ENCODE measurements at regions not wholly inside any gene's neighbourhood (a gene's known extent, or its start where the extent isn't known, plus 50 kb on each side); places are given as distances from the start of the nearest gene placed in this dataset.
A peak's percentile ranks its signal among the peaks of the same experiment; 100 is the strongest.

DNA sequence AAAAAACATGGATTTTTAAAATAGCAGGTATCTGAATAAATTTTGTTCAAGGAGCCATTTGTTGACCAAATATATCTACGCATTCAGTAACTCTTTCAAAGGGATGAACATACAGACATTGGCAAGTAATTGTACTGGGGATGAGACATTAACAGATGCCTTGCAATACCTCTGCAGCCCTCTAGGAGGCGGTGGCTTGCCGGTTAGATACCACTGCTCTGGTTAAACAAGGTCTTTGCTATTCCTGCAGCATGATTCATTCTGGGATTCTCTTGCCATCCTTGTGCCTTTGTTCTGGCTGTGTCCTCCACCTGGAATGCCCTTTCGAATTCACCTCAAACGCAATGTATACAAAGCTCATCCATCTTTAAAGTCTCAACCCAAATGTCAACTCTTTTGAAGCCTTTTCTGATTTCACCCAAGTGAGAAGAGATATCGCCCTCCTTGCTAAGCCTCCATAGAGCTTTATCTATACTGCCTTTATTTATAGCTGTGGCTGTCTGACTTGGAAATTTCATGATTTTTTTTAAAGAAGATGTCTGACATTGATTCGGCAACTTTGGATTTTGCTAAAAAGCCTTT is 131.0 kb upstream of the SRRM4 start:
- no peak overlapping the region for H3K4me3 ChIP-seq
- DNase-seq (no peak), ATAC-seq (ENCODE audit: low FRiP score in 2 of 2) (no peak)
- 37 to 42% methylated on average over 7 of the region's 7 CpGs for WGBS, 2 donors
- H3K27me3 ChIP-seq: no peaks in the 10 kb centered on the region
- H3K9me3 ChIP-seq: no peaks in the 10 kb centered on the region
- H3K4me1 ChIP-seq: no peaks in the 10 kb centered on the region
- no peaks in the 10 kb centered on the region for H3K36me3 ChIP-seq
- no peak overlapping the region for H3K27ac ChIP-seq
- TF ChIP-seq, protein P1, sequence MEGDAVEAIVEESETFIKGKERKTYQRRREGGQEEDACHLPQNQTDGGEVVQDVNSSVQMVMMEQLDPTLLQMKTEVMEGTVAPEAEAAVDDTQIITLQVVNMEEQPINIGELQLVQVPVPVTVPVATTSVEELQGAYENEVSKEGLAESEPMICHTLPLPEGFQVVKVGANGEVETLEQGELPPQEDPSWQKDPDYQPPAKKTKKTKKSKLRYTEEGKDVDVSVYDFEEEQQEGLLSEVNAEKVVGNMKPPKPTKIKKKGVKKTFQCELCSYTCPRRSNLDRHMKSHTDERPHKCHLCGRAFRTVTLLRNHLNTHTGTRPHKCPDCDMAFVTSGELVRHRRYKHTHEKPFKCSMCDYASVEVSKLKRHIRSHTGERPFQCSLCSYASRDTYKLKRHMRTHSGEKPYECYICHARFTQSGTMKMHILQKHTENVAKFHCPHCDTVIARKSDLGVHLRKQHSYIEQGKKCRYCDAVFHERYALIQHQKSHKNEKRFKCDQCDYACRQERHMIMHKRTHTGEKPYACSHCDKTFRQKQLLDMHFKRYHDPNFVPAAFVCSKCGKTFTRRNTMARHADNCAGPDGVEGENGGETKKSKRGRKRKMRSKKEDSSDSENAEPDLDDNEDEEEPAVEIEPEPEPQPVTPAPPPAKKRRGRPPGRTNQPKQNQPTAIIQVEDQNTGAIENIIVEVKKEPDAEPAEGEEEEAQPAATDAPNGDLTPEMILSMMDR (IDR thresholded peaks at IDR 0.05): peak in 3 of 6 experiments; percentile 29 to 33 (median 33)
- no peak for TF ChIP-seq POLR2AphosphoS5 (IDR thresholded peaks at IDR 0.05)

DNA sequence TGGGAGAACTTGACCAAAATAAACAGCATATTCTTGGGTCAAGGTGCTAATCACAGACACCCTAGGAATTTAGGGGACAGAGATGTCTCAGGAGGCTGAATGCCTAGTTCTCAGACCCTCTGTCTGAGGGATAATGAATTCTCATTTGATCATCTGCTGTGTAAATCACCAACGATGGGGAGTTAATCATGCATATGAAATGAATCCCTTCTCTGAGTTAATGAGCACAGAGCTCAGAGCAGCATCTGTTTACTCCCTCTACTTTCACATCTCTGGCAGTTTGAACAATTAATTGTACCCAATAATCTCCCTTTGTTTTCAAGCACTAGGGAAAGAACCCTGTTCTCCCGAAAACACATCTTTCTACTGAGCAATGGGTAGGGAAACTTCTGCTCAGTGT is 129.4 kb upstream of the SRRM4 start:
- Histone ChIP-seq H3K36me3 (no peaks in the 10 kb centered on the region), H3K9me3 (no peaks in the 10 kb centered on the region), H3K4me3 (no peak overlapping the region), H3K27ac (no peak overlapping the region), H3K4me1 (no peaks in the 10 kb centered on the region), H3K27me3 (no peaks in the 10 kb centered on the region)
- no peak for DNase-seq
- WGBS, 2 donors: 62 to 73% methylated on average over 2 of the region's 2 CpGs
- ATAC-seq (ENCODE audit: low FRiP score in 2 of 2): no peak
- TF ChIP-seq POLR2A (IDR thresholded peaks at IDR 0.05) (no peak), EP300 (IDR thresholded peaks at IDR 0.05) (no peak), POLR2AphosphoS5 (IDR thresholded peaks at IDR 0.05) (no peak)
- TF ChIP-seq, protein P1 (IDR thresholded peaks at IDR 0.05): no peak

DNA sequence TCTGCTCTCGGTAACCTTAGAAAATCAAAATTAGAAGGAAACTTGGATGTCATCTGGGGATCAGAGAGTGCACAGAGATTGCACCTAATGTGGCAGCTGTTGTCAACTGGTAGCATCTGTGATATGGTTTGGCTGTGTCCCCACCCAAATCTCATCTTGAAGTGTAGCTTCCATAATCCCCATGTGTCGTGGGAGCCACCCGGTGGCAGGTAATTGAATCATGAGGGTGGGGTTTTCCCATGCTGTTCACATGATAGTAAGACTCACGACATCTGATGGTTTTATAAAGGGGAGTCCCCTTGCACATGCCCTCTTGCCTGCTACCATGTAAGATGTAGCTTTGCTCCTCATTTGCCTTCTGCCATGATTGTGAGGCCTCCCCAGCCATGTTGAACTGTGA is 127.7 kb upstream of the SRRM4 start:
- no peak for DNase-seq
- H3K27me3 ChIP-seq: no peaks in the 10 kb centered on the region
- no peaks in the 10 kb centered on the region for H3K4me1 ChIP-seq
- ATAC-seq (ENCODE audit: low FRiP score in 2 of 2): no peak
- no peak overlapping the region for H3K4me3 ChIP-seq
- WGBS, 2 donors: 65 to 70% methylated on average over 4 of the region's 4 CpGs
- TF ChIP-seq POLR2AphosphoS5 (IDR thresholded peaks at IDR 0.05) (no peak), EP300 (IDR thresholded peaks at IDR 0.05) (no peak)
- TF ChIP-seq, protein P1 (IDR thresholded peaks at IDR 0.05): no peak
- H3K9me3 ChIP-seq: no peaks in the 10 kb centered on the region
- H3K36me3 ChIP-seq: no peaks in the 10 kb centered on the region
- no peak overlapping the region for H3K27ac ChIP-seq

DNA sequence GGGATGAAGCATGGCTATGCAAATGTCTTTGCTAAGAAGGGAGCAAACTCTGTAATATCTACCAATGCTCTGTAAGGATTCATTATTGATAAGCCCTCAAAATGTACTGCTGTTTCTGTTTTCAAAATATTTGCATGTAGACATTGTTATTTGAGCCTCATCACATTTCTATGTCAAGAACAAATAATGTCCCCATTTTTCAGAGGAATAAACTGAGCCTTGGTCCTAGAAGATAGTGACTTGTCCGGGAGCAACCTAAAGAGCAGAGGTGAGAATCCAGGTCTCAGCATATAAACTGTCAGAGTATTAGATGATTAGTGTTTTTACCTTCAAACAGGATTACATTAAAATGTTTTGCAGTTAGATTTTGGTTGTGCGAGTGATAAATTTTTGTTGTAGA is 125.5 kb upstream of the SRRM4 start:
- 90 to 95% methylated on average over 2 of the region's 2 CpGs for WGBS, 2 donors
- no peaks in the 10 kb centered on the region for H3K9me3 ChIP-seq
- no peaks in the 10 kb centered on the region for H3K27me3 ChIP-seq
- H3K27ac ChIP-seq: no peak overlapping the region
- TF ChIP-seq, protein P1 (IDR thresholded peaks at IDR 0.05): no peak
- TF ChIP-seq POLR2A (IDR thresholded peaks at IDR 0.05) (no peak), EP300 (IDR thresholded peaks at IDR 0.05) (no peak), POLR2AphosphoS5 (IDR thresholded peaks at IDR 0.05) (no peak)
- DNase-seq (no peak), ATAC-seq (ENCODE audit: low FRiP score in 2 of 2) (no peak)
- H3K36me3 ChIP-seq: no peaks in the 10 kb centered on the region
- H3K4me1 ChIP-seq: no peaks in the 10 kb centered on the region
- H3K4me3 ChIP-seq: no peak overlapping the region

DNA sequence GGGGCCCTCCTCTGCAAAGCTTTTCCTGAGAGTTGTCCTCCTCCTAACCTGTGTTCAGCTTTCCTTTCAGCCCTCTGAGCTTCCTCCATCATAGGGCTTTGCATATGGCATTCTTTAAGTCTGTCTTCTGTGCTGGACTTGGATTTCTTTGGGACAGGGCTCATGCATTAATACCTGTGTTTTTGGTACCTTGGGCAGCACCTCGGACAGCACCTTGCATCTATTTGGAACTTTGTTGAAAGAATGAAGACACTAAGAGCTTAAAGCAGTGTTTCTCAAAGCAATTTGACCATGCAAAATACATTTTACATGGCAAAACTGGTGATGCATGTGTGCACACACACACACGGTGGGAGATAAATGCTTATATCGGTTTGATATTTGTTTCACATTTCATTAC is 115.0 kb upstream of the SRRM4 start:
- Histone ChIP-seq H3K27ac (no peak overlapping the region), H3K4me1 (no peaks in the 10 kb centered on the region), H3K9me3 (no peaks in the 10 kb centered on the region), H3K36me3 (no peaks in the 10 kb centered on the region), H3K4me3 (no peak overlapping the region), H3K27me3 (no peaks in the 10 kb centered on the region)
- DNase-seq (no peak), ATAC-seq (ENCODE audit: low FRiP score in 2 of 2) (no peak)
- no peak for TF ChIP-seq POLR2AphosphoS5 (IDR thresholded peaks at IDR 0.05)
- no peak for TF ChIP-seq POLR2A (IDR thresholded peaks at IDR 0.05)
- TF ChIP-seq, protein P1 (IDR thresholded peaks at IDR 0.05): no peak
- TF ChIP-seq EP300 (IDR thresholded peaks at IDR 0.05): no peak
- WGBS, 2 donors: 25% methylated on average over 3 of the region's 3 CpGs
